Skeletal muscle satellite cell (primary cell): ENCODE measurements at regions not wholly inside any gene's neighbourhood (a gene's known extent, or its start where the extent isn't known, plus 50 kb on each side); places are given as distances from the start of the nearest gene placed in this dataset.

Experiments
- H3K27me3 ChIP-seq: 2 replicates; pipeline ENCODE4 v1.7.0; 2013; ENCODE audit warnings: low read length; ENCODE audit not compliant: control insufficient read depth, insufficient read depth
- H3K36me3 ChIP-seq: 2 replicates; pipeline ENCODE4 v1.7.0; 2013; ENCODE audit warnings: mild to moderate bottlenecking, control low read depth, low read length; ENCODE audit not compliant: insufficient read depth
- H3K4me1 ChIP-seq: 2 replicates; pipeline ENCODE4 v1.7.0; 2013; ENCODE audit warnings: low read length; ENCODE audit not compliant: control insufficient read depth, insufficient read depth
- H3K4me2 ChIP-seq: 2 replicates; pipeline ENCODE4 v1.7.0; 2013; ENCODE audit warnings: mild to moderate bottlenecking, low read length
- H3K4me3 ChIP-seq: 2 replicates; pipeline ENCODE4 v1.7.0; 2013; ENCODE audit warnings: low read length
- H3K9ac ChIP-seq: 2 replicates; pipeline ENCODE4 v1.7.0; 2013; ENCODE audit warnings: mild to moderate bottlenecking, low read depth, low read length, moderate library complexity
- H3K9me3 ChIP-seq: replicated peaks from 2 replicates; pipeline ENCODE4 v1.7.0; 2013; ENCODE audit warnings: mild to moderate bottlenecking, control low read depth, low read length

DNA sequence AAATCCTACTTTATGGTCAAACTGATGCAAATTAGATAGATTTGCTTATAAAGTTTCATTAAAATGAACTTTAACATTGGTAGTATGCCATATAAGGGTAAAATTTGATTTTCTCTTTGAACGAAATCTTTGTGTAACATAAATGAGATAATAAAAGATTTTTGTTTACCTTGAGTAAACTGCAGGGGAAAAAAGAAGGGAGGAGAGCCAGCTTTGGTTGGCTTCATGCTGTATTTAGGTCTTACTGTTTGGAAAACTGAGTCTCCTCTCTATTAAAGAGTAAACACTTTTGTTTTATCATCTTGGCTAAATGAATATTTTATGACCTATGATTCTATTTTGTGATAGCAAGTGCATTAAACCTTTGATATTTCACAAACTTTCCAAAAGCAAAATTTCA is 267.6 kb downstream of the IPO8 start:
- no peak overlapping the region for H3K4me2 ChIP-seq
- H3K27me3 ChIP-seq, result no peaks in the 10 kb centered on the region
- no peaks in the 10 kb centered on the region for H3K9me3 ChIP-seq
- H3K9ac ChIP-seq, result no peak overlapping the region
- H3K4me3 ChIP-seq, result no peak overlapping the region
- H3K36me3 ChIP-seq, result no peaks in the 10 kb centered on the region
- H3K4me1 ChIP-seq, result no peaks in the 10 kb centered on the region

DNA sequence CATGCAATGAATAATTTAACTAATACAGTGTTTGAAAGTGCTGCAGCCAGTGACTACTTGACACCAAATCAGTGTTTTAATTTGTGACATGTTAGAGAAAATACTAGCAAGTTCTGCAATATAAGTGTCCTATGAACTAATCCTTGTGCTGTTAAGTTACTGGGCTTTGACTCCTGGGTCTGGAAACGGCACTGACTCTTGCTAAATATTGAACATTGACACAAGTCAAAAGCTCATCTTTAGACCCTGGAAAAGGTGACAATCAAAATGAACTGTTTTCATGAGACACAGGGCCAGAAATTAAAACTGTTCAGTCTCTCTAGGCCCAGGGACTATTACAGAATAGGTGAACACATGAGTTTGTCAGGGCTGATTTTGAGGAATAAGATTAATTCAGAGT is 268.1 kb downstream of the IPO8 start:
- Histone ChIP-seq H3K4me3 (no peak overlapping the region), H3K27me3 (no peaks in the 10 kb centered on the region), H3K9ac (no peak overlapping the region), H3K36me3 (no peaks in the 10 kb centered on the region), H3K4me2 (no peak overlapping the region), H3K4me1 (no peaks in the 10 kb centered on the region), H3K9me3 (no peaks in the 10 kb centered on the region)

DNA sequence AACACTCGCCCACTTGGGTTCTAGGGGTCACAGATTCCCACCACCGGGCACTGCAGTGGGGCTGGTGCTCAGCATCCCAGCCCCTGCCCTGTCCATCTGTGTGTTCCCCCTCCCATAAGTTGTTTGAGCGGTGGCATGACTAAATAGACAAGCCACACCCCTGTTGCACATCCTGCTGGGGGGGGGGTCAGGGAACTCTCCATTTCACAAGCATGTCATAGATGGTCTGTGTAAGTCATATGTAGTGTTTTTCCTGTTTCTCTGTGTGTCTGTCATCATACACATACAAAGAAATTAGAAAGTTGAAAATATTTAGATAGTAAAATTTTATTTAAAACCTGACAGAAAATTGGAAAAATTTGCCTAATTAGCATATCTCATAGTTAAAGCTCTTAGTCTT is 270.2 kb downstream of the IPO8 start:
- Histone ChIP-seq H3K9ac (no peak overlapping the region), H3K36me3 (no peaks in the 10 kb centered on the region), H3K4me3 (no peak overlapping the region), H3K27me3 (no peaks in the 10 kb centered on the region), H3K4me2 (no peak overlapping the region), H3K9me3 (no peaks in the 10 kb centered on the region), H3K4me1 (peaks cover 8% of the 10 kb centered on the region)

DNA sequence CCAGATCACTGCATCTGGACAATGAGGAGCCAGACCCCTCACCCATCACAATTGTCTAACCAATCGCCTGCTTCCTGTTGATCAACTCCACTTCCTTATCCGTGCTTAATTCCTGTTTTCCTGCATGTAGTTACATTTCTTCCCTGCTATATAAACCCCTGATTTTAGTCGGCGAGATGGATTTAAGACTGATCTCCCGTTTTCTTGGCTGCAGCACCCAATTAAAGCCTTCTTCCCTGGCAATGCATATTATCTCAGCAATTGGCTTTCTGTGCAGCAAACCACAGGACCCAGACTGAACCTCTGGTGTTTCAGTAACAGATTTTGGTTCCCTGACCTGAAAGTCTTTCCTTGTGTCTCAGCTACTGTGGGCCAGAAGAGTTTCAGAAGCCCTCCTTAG is 272.3 kb downstream of the IPO8 start:
- H3K4me2 ChIP-seq, result no peak overlapping the region
- no peak overlapping the region for H3K9ac ChIP-seq
- no peaks in the 10 kb centered on the region for H3K9me3 ChIP-seq

DNA sequence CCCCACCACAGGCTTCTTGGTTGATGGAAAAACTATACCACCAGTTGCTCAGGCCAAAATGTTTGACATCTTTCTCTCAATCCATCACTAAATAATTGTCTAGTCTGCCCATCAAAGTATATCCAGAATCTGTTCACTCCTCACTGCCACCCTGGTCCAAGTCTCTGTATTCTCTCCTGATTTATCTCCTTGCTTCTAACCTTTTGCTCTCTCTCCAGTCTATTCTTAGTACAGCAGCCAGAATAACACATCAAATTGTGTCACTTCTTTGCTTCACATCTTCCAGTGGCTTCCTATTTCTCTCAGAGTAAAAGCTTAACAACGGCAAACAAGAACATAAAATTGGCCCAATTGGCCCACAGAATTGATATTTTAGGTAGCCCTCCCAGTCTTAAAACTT is 272.8 kb downstream of the IPO8 start:
- Histone ChIP-seq H3K27me3 (no peaks in the 10 kb centered on the region), H3K9ac (no peak overlapping the region), H3K4me2 (no peak overlapping the region), H3K9me3 (no peaks in the 10 kb centered on the region), H3K36me3 (no peaks in the 10 kb centered on the region), H3K4me1 (peaks cover 25% of the 10 kb centered on the region), H3K4me3 (no peak overlapping the region)

More for the DNA sequence above, 272.3 kb downstream of the IPO8 start:
- H3K27me3 ChIP-seq, result no peaks in the 10 kb centered on the region
- no peak overlapping the region for H3K4me3 ChIP-seq
- H3K36me3 ChIP-seq, result no peaks in the 10 kb centered on the region
- H3K4me1 ChIP-seq, result peaks cover 20% of the 10 kb centered on the region

DNA sequence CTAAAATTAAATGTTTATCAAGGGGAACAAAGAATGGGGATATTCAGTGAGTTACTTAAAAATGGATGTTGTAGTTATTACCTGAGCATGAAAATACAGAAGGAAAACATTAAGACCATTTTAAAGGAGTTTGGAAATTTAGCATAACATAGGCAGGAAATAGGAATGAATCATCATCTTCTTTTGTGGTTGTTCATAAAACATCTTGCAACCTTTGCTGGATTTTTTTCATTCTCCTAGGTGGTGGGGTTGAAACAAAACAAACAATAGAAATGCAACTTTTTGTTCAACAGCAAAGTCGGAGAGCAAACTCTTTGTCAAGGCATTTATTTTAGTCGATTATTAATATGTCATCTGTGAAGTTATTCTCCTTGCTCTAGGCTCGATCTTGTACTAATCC is 275.1 kb downstream of the IPO8 start:
- H3K9me3 ChIP-seq, result no peaks in the 10 kb centered on the region
- peak overlapping the region; percentile 30 for H3K4me2 ChIP-seq
- no peaks in the 10 kb centered on the region for H3K27me3 ChIP-seq
- no peaks in the 10 kb centered on the region for H3K36me3 ChIP-seq
- H3K9ac ChIP-seq, result no peak overlapping the region
- H3K4me3 ChIP-seq, result no peak overlapping the region
- peaks cover 43% of the 10 kb centered on the region for H3K4me1 ChIP-seq

DNA sequence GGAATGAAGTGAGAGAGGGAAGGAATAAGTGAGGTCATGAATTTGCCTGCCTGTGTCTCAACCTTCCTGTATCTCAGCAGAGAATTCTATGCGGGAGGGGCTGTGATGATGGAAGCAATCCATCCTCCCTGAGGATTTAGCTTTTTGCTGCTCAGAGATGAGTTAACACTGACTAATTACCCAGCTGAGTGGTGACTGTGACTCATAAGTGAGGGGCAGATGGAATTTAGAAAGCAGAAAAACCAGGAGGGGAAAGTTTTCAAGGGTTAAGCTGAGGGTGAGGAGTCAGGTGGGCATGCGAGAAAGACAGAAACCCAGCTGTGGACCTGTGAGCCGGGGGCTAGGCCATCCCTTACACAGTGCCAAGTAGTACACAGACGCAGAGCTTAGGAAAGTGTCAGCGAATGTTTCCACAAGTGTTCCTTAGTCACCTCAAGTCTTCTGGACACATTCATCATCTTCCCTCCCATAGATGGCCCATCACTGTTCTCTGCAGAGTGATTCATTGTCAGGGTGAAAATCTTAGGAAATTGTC is 277.9 kb downstream of the IPO8 start:
- peak overlapping the region; percentile 21 for H3K4me3 ChIP-seq
- H3K27me3 ChIP-seq, result no peaks in the 10 kb centered on the region
- no peaks in the 10 kb centered on the region for H3K9me3 ChIP-seq
- peak overlapping the region; percentile 69 for H3K4me2 ChIP-seq
- H3K9ac ChIP-seq, result no peak overlapping the region
- no peaks in the 10 kb centered on the region for H3K36me3 ChIP-seq
- peaks cover 43% of the 10 kb centered on the region for H3K4me1 ChIP-seq

DNA sequence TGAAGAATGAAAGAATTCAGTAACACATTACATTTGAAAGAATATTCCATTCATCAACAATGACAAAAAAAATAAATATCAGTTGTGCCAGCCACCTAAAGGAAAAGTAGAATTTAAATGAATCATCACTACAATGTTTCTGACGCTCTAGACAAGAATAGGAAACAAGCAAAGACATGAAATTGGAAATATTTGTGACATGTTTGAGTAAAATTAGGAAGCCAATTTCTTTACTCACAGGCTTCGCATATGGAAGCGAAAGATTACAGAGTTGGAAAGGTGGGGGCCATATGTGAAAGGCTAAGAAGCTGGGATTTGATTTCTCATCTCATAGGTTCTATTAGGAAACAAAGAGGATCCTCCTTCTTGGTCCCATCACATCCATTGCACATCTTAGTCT is 279.0 kb downstream of the IPO8 start:
- Histone ChIP-seq H3K9ac (no peak overlapping the region), H3K4me1 (peaks cover 43% of the 10 kb centered on the region)

DNA sequence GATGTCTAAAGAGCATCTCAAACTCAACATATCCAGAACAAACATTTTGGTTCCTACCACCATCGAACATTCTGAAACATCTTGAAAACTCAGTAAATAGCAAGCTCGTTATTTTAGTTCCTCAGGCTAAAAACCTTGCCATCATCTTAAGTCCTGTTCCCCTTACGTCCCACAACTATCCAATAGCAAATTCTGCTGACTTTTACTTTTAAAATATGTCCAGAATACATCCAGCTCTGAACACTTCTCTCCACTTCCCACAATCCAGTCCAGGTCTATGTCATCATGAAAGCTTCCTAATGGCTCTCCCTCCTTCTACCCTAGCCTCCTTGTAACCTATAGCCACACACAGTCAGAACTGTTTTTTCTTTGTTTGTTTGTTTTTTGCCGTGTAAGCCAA is 279.9 kb downstream of the IPO8 start:
- no peaks in the 10 kb centered on the region for H3K36me3 ChIP-seq
- H3K9me3 ChIP-seq, result no peaks in the 10 kb centered on the region
- H3K4me1 ChIP-seq, result peaks cover 38% of the 10 kb centered on the region
- no peaks in the 10 kb centered on the region for H3K27me3 ChIP-seq
- H3K9ac ChIP-seq, result no peak overlapping the region
- no peak overlapping the region for H3K4me3 ChIP-seq
- no peak overlapping the region for H3K4me2 ChIP-seq

More for the DNA sequence above, 279.0 kb downstream of the IPO8 start:
- no peak overlapping the region for H3K4me2 ChIP-seq
- H3K9me3 ChIP-seq, result no peaks in the 10 kb centered on the region
- no peak overlapping the region for H3K4me3 ChIP-seq
- H3K27me3 ChIP-seq, result no peaks in the 10 kb centered on the region
- no peaks in the 10 kb centered on the region for H3K36me3 ChIP-seq

DNA sequence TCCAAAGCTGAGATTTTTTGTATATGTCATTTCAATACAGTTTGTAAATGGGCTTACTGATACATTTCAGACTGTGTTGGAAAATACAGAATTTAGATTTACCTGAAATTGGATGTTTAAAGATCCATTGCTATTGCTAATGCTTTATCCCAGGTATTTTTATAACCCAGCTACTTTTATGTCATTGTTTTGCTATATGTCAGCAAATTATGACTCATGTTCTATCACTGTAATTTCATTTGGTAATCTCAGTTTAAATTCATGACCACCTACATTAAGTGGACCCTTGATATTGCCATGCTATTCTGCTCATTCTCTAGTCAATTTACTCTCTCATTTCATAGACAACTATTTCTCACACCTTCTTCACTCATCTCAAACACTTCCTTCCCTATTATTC is 281.2 kb downstream of the IPO8 start:
- Histone ChIP-seq H3K9ac (no peak overlapping the region), H3K36me3 (no peaks in the 10 kb centered on the region), H3K4me2 (no peak overlapping the region), H3K27me3 (no peaks in the 10 kb centered on the region), H3K4me3 (no peak overlapping the region), H3K4me1 (peaks cover 31% of the 10 kb centered on the region), H3K9me3 (no peaks in the 10 kb centered on the region)

DNA sequence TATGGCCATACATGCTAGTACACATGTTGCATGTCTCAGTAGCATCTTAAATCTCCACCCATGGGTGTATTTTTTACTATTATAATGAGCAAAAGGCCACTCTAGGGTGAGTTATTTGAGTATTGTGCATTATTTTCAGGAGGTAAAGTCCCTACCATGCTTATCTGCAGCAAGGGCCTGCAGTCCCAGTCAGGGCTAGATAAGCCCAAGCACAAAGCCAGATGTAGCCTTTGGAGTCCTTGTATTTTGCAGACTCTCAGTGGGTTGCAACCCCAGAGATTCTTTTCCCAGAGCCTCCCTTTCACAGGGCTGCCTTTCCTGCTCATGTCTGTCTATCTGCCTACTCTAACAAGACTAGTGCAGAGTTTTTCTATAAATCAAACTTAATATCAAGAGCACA is 295.3 kb downstream of the IPO8 start:
- Histone ChIP-seq H3K4me3 (no peak overlapping the region), H3K4me2 (no peak overlapping the region), H3K36me3 (no peaks in the 10 kb centered on the region), H3K27me3 (no peaks in the 10 kb centered on the region), H3K9me3 (no peaks in the 10 kb centered on the region), H3K9ac (no peak overlapping the region), H3K4me1 (no peaks in the 10 kb centered on the region)

DNA sequence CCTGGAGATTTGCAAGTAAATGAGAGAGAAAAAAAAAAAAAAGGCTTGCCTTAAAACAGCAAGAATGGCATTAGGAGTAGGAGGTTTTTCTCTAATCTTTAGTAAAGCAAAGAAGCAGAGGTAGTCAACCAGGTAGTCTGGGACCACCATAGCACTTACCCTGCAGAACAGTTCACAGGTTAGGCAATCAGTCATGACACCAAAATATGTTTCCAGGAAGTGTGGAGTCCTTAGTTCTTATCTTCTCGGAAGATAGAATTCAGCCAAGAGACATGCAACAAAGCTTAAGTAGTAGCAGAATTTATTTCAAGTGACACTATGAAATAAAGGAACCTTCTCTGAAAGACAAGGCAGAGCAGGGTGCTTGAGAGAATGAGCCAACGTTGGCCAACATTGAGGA is 295.8 kb downstream of the IPO8 start:
- no peak overlapping the region for H3K4me2 ChIP-seq
- H3K9ac ChIP-seq, result no peak overlapping the region
- H3K27me3 ChIP-seq, result no peaks in the 10 kb centered on the region
- no peaks in the 10 kb centered on the region for H3K9me3 ChIP-seq
- no peaks in the 10 kb centered on the region for H3K4me1 ChIP-seq
- no peak overlapping the region for H3K4me3 ChIP-seq
- H3K36me3 ChIP-seq, result no peaks in the 10 kb centered on the region
